Osteoblast (primary cell): ENCODE measurements at regions not wholly inside any gene's neighbourhood (a gene's known extent, or its start where the extent isn't known, plus 50 kb on each side); places are given as distances from the start of the nearest gene placed in this dataset.

Source experiments
- DNase-seq: peaks from one replicate; pipeline ENCODE4 v3.0.0; 2011; ENCODE audit warnings: low spot score, mixed read lengths; ENCODE audit not compliant: insufficient read length; ENCODE audit errors: missing footprints
- H2AFZ ChIP-seq: 2 replicates; pipeline ENCODE4 v1.6.0; 2011; ENCODE audit warnings: mild to moderate bottlenecking, low read length
- H3K27ac ChIP-seq: 2 replicates; pipeline ENCODE4 v1.5.1; 2011; ENCODE audit warnings: mild to moderate bottlenecking, low read depth, low read length, moderate library complexity
- H3K27me3 ChIP-seq: 2 replicates; pipeline ENCODE4 v1.6.0; 2012; ENCODE audit warnings: mild to moderate bottlenecking, control low read depth, inconsistent platforms, low read length, moderate library complexity; ENCODE audit not compliant: insufficient read depth
- H3K36me3 ChIP-seq: 2 replicates; pipeline ENCODE4 v1.5.1; 2011; ENCODE audit warnings: mild to moderate bottlenecking, low read length, control low read depth, moderate library complexity; ENCODE audit not compliant: insufficient read depth
- H3K4me1 ChIP-seq: 2 replicates; pipeline ENCODE4 v1.5.1; 2011; ENCODE audit warnings: mild to moderate bottlenecking, low read length, control low read depth, moderate library complexity; ENCODE audit not compliant: insufficient read depth
- H3K4me2 ChIP-seq: 2 replicates; pipeline ENCODE4 v1.6.0; 2011; ENCODE audit warnings: mild to moderate bottlenecking, low read length; ENCODE audit not compliant: insufficient read depth
- H3K4me3 ChIP-seq: fragments of 200-600 bp; sonication (generic); 3 replicates; pipeline ENCODE4 v1.5.1; 2012; ENCODE audit warnings: mild to moderate bottlenecking, low read length, inconsistent platforms; ENCODE audit not compliant: insufficient read depth
- H3K79me2 ChIP-seq: 2 replicates; pipeline ENCODE4 v1.6.0; 2012; ENCODE audit warnings: mild to moderate bottlenecking, low read length, control low read depth, inconsistent platforms; ENCODE audit not compliant: insufficient read depth
- H3K9me3 ChIP-seq: 2 replicates; pipeline ENCODE4 v1.5.1; 2011; ENCODE audit warnings: low read depth, low read length, control low read depth
- H4K20me1 ChIP-seq: 2 replicates; pipeline ENCODE4 v1.6.0; 2012; ENCODE audit warnings: mild to moderate bottlenecking, low read length, control low read depth; ENCODE audit not compliant: insufficient read depth
- CTCF ChIP-seq: IDR thresholded peaks from 2 replicates; pipeline ENCODE4 v1.5.1; 2011; ENCODE audit warnings: mild to moderate bottlenecking, low read depth, low read length, moderate library complexity; ENCODE audit errors: extremely low read depth

GRCh38 chr22:22127100-22127499 lies 117.5 kb upstream of the VPREB1 start:
- Histone ChIP-seq H3K27me3 (peaks cover 4% of the 10 kb centered on the region), H3K79me2 (no peaks in the 10 kb centered on the region), H3K27ac (no peak overlapping the region), H3K4me3 (no peak overlapping the region), H4K20me1 (no peaks in the 10 kb centered on the region), H2AFZ (no peak overlapping the region), H3K9me3 (no peaks in the 10 kb centered on the region), H3K4me2 (no peak overlapping the region), H3K36me3 (no peaks in the 10 kb centered on the region), H3K4me1 (no peaks in the 10 kb centered on the region)
- no peak for DNase-seq
- TF ChIP-seq CTCF, result no peak

GRCh38 chr22:22125579-22126468 lies 118.8 kb upstream of the VPREB1 start:
- no peak for TF ChIP-seq CTCF
- H3K27me3 ChIP-seq, result peaks cover 7% of the 10 kb centered on the region
- no peaks in the 10 kb centered on the region for H3K36me3 ChIP-seq
- no peak overlapping the region for H3K4me3 ChIP-seq
- H4K20me1 ChIP-seq, result no peaks in the 10 kb centered on the region
- H2AFZ ChIP-seq, result no peak overlapping the region
- no peak overlapping the region for H3K4me2 ChIP-seq
- no peak overlapping the region for H3K27ac ChIP-seq
- DNase-seq, result no peak
- H3K79me2 ChIP-seq, result no peaks in the 10 kb centered on the region
- no peaks in the 10 kb centered on the region for H3K4me1 ChIP-seq
- no peaks in the 10 kb centered on the region for H3K9me3 ChIP-seq

- Histone ChIP-seq H3K4me1 (no peaks in the 10 kb centered on the region), H3K79me2 (no peaks in the 10 kb centered on the region), H3K27me3 (peaks cover 7% of the 10 kb centered on the region), H3K4me2 (no peak overlapping the region), H3K36me3 (no peaks in the 10 kb centered on the region), H3K9me3 (no peaks in the 10 kb centered on the region), H3K4me3 (no peak overlapping the region), H4K20me1 (no peaks in the 10 kb centered on the region), H3K27ac (no peak overlapping the region), H2AFZ (no peak overlapping the region)
- no peak for DNase-seq
- no peak for TF ChIP-seq CTCF
These were observed 119.5 kb upstream of the VPREB1 start for GRCh38 chr22:22125028-22125578.

GRCh38 chr22:22124374-22124773 lies 120.2 kb upstream of the VPREB1 start:
- no peaks in the 10 kb centered on the region for H4K20me1 ChIP-seq
- H3K4me3 ChIP-seq, result no peak overlapping the region
- H3K9me3 ChIP-seq, result no peaks in the 10 kb centered on the region
- no peak overlapping the region for H2AFZ ChIP-seq
- no peak for TF ChIP-seq CTCF
- no peak overlapping the region for H3K4me2 ChIP-seq
- no peak for DNase-seq
- H3K27ac ChIP-seq, result no peak overlapping the region
- H3K4me1 ChIP-seq, result no peaks in the 10 kb centered on the region
- H3K27me3 ChIP-seq, result peaks cover 7% of the 10 kb centered on the region
- no peaks in the 10 kb centered on the region for H3K79me2 ChIP-seq
- H3K36me3 ChIP-seq, result no peaks in the 10 kb centered on the region
